ENCODE measurements at regions not wholly inside any gene's neighbourhood (a gene's known extent, or its start where the extent isn't known, plus 50 kb on each side); places are given as distances from the start of the nearest gene placed in this dataset.

DNA sequence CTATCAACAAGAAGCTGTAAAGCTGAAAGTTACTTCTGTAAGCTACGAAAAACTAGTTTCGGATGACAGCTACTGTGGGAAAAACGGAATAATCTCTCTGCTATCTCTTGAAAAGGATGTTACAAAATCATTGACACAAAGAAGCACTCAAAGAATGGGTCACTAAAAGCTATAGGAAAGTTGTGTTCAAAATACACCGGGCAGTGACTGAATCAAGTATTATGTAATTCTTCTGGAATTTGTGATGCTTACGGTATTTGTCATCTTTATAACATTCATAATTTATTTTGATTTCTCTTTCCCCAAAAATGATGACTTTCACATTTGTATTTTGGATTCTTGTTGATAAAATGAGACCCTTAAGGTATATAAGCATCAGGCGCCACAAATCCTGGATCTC is 112.1 kb upstream of the KLF6 start:
- TF ChIP-seq, protein P1, sequence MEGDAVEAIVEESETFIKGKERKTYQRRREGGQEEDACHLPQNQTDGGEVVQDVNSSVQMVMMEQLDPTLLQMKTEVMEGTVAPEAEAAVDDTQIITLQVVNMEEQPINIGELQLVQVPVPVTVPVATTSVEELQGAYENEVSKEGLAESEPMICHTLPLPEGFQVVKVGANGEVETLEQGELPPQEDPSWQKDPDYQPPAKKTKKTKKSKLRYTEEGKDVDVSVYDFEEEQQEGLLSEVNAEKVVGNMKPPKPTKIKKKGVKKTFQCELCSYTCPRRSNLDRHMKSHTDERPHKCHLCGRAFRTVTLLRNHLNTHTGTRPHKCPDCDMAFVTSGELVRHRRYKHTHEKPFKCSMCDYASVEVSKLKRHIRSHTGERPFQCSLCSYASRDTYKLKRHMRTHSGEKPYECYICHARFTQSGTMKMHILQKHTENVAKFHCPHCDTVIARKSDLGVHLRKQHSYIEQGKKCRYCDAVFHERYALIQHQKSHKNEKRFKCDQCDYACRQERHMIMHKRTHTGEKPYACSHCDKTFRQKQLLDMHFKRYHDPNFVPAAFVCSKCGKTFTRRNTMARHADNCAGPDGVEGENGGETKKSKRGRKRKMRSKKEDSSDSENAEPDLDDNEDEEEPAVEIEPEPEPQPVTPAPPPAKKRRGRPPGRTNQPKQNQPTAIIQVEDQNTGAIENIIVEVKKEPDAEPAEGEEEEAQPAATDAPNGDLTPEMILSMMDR (IDR thresholded peaks at IDR 0.05; ENCODE audit: low read depth, low read length): no peak
- no peak for DNase-seq (ENCODE audit: extremely low read depth, low read depth)

DNA sequence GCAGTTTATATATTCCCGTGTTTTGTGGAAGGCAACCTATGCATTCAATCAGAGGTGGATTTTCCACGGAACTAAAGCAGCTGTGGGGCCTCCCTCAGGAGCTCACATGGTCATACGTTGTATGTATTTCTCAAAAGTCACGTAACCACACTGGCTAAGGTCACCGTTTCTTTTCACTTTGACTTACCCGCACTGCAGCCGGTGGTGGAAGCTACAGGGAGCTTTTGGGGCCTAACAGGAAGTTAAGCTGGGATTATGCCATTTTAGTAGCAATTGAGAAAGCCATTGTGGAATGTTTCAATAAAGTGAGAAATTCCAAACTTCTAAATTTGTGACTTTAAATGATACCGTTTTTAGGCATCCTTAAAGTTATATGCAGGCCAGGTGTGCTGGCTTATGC is 111.2 kb upstream of the KLF6 start:
- DNase-seq (ENCODE audit: extremely low read depth, low read depth): no peak
- TF ChIP-seq, protein P1 (IDR thresholded peaks at IDR 0.05; ENCODE audit: low read depth, low read length): no peak

DNA sequence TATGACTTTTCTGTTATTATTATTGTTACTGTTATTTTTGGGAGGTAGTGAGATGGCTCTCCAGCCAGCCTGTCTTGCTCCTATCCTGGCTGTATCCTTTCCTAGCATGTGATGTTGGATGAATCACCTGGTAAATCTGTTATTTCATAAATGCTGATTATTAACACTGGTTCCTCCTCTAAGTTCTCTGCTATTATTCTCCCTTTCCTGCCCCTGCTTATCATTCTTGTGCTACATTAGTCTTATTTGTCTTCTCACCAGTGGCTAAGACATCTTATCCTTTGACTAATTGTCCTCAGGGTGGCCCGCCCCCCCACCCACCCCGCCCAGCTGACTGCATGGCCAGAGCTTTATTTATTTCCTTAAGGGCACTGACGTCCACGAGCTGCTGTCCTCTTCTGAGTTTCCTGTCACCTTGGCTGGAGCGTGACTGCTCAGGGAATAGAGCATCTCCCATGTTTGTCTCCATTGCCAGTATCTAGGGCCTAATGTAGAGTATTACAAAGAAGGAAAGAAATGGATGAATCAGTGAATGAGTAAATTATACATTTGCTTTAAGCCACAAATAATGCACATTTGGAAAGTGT is 110.1 kb upstream of the KLF6 start:
- TF ChIP-seq, protein P1 (IDR thresholded peaks at IDR 0.05; ENCODE audit: low read depth, low read length): no peak
- no peak for DNase-seq (ENCODE audit: extremely low read depth, low read depth)

DNA sequence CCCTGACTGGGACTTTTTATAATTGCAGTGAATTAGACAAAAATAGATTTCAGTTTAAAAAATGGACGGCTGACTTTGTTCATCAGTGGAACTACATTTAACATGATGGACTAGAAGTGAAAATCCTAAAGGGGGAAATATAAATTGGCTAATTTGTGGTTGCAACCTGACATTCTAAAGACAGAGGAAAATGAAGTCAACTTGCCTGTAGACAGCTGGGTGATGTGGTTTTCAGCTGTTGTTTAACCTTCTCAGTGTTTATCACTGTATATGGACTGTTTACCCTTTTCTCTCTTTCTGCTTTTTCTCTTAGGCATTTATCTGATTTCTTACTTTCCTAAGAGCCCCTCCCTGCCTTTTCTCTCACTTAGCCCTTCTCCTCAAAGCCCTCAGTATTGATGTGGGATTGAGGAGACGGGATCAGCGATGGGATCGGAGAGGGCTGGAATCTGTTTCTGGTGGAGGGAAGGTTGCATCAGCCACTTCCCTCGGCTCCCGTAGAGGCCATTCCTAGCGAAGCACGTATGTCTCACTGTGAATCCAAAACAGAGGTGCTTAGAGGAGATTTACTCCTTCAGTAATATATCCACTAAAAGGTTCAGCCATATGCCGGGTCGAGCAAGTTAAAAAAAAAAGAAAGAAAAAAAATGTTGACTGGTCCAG is 109.0 kb upstream of the KLF6 start:
- TF ChIP-seq, protein P1 (IDR thresholded peaks at IDR 0.05; ENCODE audit: low read depth, low read length): no peak
- DNase-seq (ENCODE audit: extremely low read depth, low read depth): no peak

GRCh38 chr10:3892440-3893425 is 107.7 kb upstream of the KLF6 start:
- TF ChIP-seq, protein P1 (IDR thresholded peaks at IDR 0.05; ENCODE audit: low read depth, low read length): no peak
- no peak for DNase-seq (ENCODE audit: extremely low read depth, low read depth)

- no peak for DNase-seq (ENCODE audit: extremely low read depth, low read depth)
- TF ChIP-seq, protein P1 (IDR thresholded peaks at IDR 0.05; ENCODE audit: low read depth, low read length): no peak
Measured at GRCh38 chr10:3891396-3891795, 106.4 kb upstream of the KLF6 start.

All from AG09319 (cell line).